H1 (cell line): ENCODE measurements at regions not wholly inside any gene's neighbourhood (a gene's known extent, or its start where the extent isn't known, plus 50 kb on each side); places are given as distances from the start of the nearest gene placed in this dataset.

Experiments
- CTCF ChIA-PET: fragments of 300-600 bp; sonication (Branson Sonifier 250); formaldehyde crosslinking; loops from one replicate; lab custom pipeline; 2021; ENCODE audit not compliant: partially characterized antibody; lab: Charles Lee
- POLR2A ChIA-PET: fragments of 300-600 bp; sonication (Branson Sonifier 250); formaldehyde crosslinking; loops from one replicate; lab custom pipeline; 2021; ENCODE audit warnings: inconsistent platforms; ENCODE audit not compliant: partially characterized antibody; lab: Charles Lee
- DNase-seq, 2 experiments: peaks; one replicate each; pipeline versions ENCODE4 v3.0.0 to v3.0.0-alpha.2; 2010 to 2022; ENCODE audit warnings: low spot score in 2 of 2, low read depth in 1 of 2, mixed read lengths in 1 of 2
- FAIRE-seq: peaks from 2 replicates; lab custom pipeline; 2011; peaks lifted over from hg19 to GRCh38; lab: Jason Lieb, UNC
- H2AFZ ChIP-seq: 2 replicates; pipeline ENCODE4 v1.8.1; 2012; ENCODE audit warnings: low read length, inconsistent platforms
- H2AK5ac ChIP-seq: 2 replicates; pipeline ENCODE4 v1.6.1; 2013; ENCODE audit warnings: low read depth, low read length
- H2BK120ac ChIP-seq: replicated peaks from 2 replicates; pipeline ENCODE3; 2013; ENCODE audit warnings: low read depth, low read length, inconsistent platforms
- H2BK12ac ChIP-seq: 2 replicates; pipeline ENCODE4 v1.6.1; 2013; ENCODE audit warnings: low read depth, low read length
- H2BK15ac ChIP-seq: 2 replicates; pipeline ENCODE4 v1.6.1; 2013; ENCODE audit warnings: low read length
- H2BK20ac ChIP-seq: 2 replicates; pipeline ENCODE4 v1.6.1; 2013; ENCODE audit warnings: low read length
- H2BK5ac ChIP-seq: 2 replicates; pipeline ENCODE4 v1.6.1; 2013; ENCODE audit warnings: low read depth, low read length
- H3K14ac ChIP-seq: 2 replicates; pipeline ENCODE4 v1.6.1; 2013; ENCODE audit warnings: inconsistent platforms; ENCODE audit not compliant: insufficient read length
- H3K18ac ChIP-seq: 2 replicates; pipeline ENCODE4 v1.6.1; 2013; ENCODE audit warnings: low read length; ENCODE audit errors: extremely low read depth
- H3K23ac ChIP-seq: 2 replicates; pipeline ENCODE4 v1.6.1; 2013; ENCODE audit warnings: inconsistent platforms; ENCODE audit not compliant: insufficient read length
- H3K23me2 ChIP-seq: 2 replicates; pipeline ENCODE4 v1.6.1; 2013; ENCODE audit warnings: low read depth, low read length
- H3K27ac ChIP-seq: 2 replicates; pipeline ENCODE4 v1.6.1; 2011; ENCODE audit warnings: low read depth, low read length, inconsistent platforms
- H3K27me3 ChIP-seq, 4 experiments: replicated peaks in 1 of 4; 1 replicate in 1 of 4; 2 replicates in 3 of 4; pipeline versions ENCODE4 v1.6.1 to v1.8.1; 2011 to 2013; ENCODE audit warnings: low read length in 3 of 4, mild to moderate bottlenecking in 3 of 4, inconsistent platforms in 2 of 4, mixed read lengths in 2 of 4, moderate library complexity in 1 of 4; ENCODE audit not compliant: control insufficient read depth in 3 of 4, insufficient read depth in 3 of 4; ENCODE audit errors: extremely low read depth in 1 of 4
- H3K36me3 ChIP-seq, 4 experiments: 2 replicates each; pipeline versions ENCODE4 v1.6.1 to v1.8.1; 2011 to 2013; ENCODE audit warnings: mild to moderate bottlenecking in 4 of 4, low read length in 3 of 4, moderate library complexity in 2 of 4, control low read depth in 1 of 4, inconsistent platforms in 1 of 4; ENCODE audit not compliant: insufficient read depth in 4 of 4, control insufficient read depth in 2 of 4
- H3K4ac ChIP-seq: replicated peaks from 2 replicates; pipeline ENCODE3; 2013; ENCODE audit warnings: low read length, low read depth, mixed read lengths, inconsistent platforms; ENCODE audit not compliant: insufficient read length
- H3K4me1 ChIP-seq, 4 experiments: replicated peaks in 1 of 4; 1 replicate in 1 of 4; 2 replicates in 3 of 4; pipeline versions ENCODE4 v1.6.1 to v1.8.1; 2011 to 2013; ENCODE audit warnings: low read length in 3 of 4, inconsistent platforms in 2 of 4, mixed read lengths in 1 of 4; ENCODE audit not compliant: insufficient read depth in 4 of 4, control insufficient read depth in 3 of 4
- H3K4me2 ChIP-seq, 2 experiments: 2 replicates each; pipeline versions ENCODE4 v1.6.1 to v1.8.1; 2011 to 2013; ENCODE audit warnings: low read depth in 2 of 2, low read length in 2 of 2, control low read depth in 1 of 2, inconsistent platforms in 1 of 2, mild to moderate bottlenecking in 1 of 2; ENCODE audit not compliant: insufficient read depth in 1 of 2
- H3K4me3 ChIP-seq, 4 experiments: fragments of 200-600, 300-600 bp in 1 of 4; sonication (generic), shearing (Covaris generic), sonication (Bioruptor Twin) in 1 of 4; 2 replicates each; pipeline versions ENCODE4 v1.5.1 to v1.8.1; 2011 to 2016; ENCODE audit warnings: low read length in 4 of 4, low read depth in 3 of 4, control low read depth in 2 of 4, inconsistent platforms in 2 of 4, mild to moderate bottlenecking in 2 of 4, mixed read lengths in 1 of 4, moderate library complexity in 1 of 4; ENCODE audit not compliant: insufficient read depth in 2 of 4; ENCODE audit errors: extremely low read depth in 1 of 4
- H3K56ac ChIP-seq: replicated peaks from 2 replicates; pipeline ENCODE3; 2013; ENCODE audit warnings: low read depth, mild to moderate bottlenecking, mixed read lengths, low read length, inconsistent platforms; ENCODE audit not compliant: insufficient read length
- H3K79me1 ChIP-seq: 2 replicates; pipeline ENCODE4 v1.6.1; 2013; ENCODE audit warnings: low read depth, low read length, control low read depth
- H3K79me2 ChIP-seq, 2 experiments: 2 replicates each; pipeline versions ENCODE4 v1.6.1 to v1.8.1; 2012 to 2013; ENCODE audit warnings: low read length in 2 of 2, mild to moderate bottlenecking in 2 of 2, inconsistent platforms in 1 of 2; ENCODE audit not compliant: insufficient read depth in 2 of 2, control insufficient read depth in 1 of 2
- H3K9ac ChIP-seq, 4 experiments: replicated peaks in 1 of 4; 1 replicate in 1 of 4; 2 replicates in 3 of 4; pipeline versions ENCODE4 v1.6.1 to v1.8.1; 2011 to 2013; ENCODE audit warnings: low read depth in 3 of 4, low read length in 3 of 4, control low read depth in 2 of 4, mild to moderate bottlenecking in 2 of 4, moderate library complexity in 2 of 4, inconsistent platforms in 1 of 4; ENCODE audit errors: extremely low read depth in 1 of 4
- H3K9me3 ChIP-seq, 2 experiments: 2 replicates each; pipeline versions ENCODE4 v1.6.1 to v1.8.1; 2012 to 2013; ENCODE audit warnings: mild to moderate bottlenecking in 2 of 2, moderate library complexity in 2 of 2, control low read depth in 1 of 2, inconsistent platforms in 1 of 2, low read depth in 1 of 2, low read length in 1 of 2, mixed read lengths in 1 of 2; ENCODE audit not compliant: insufficient read depth in 2 of 2
- H4K20me1 ChIP-seq, 2 experiments: replicated peaks in 1 of 2; 2 replicates each; pipeline versions ENCODE3 to v1.8.1; 2011 to 2013; ENCODE audit warnings: inconsistent platforms in 2 of 2, low read length in 2 of 2, mild to moderate bottlenecking in 1 of 2; ENCODE audit not compliant: insufficient read depth in 2 of 2, control insufficient read depth in 1 of 2
- H4K5ac ChIP-seq: 2 replicates; pipeline ENCODE4 v1.6.1; 2013; ENCODE audit warnings: low read length, low read depth, mixed read lengths, inconsistent platforms; ENCODE audit not compliant: insufficient read length
- H4K8ac ChIP-seq: 2 replicates; pipeline ENCODE4 v1.8.0; 2013; ENCODE audit warnings: mild to moderate bottlenecking, moderate library complexity, low read length, inconsistent platforms; ENCODE audit not compliant: insufficient read depth; ENCODE audit errors: extremely low read depth
- H4K91ac ChIP-seq: replicated peaks from 2 replicates; pipeline ENCODE3; 2013; ENCODE audit warnings: low read length, mixed read lengths, inconsistent platforms; ENCODE audit not compliant: insufficient read length
- HDAC2 ChIP-seq, 2 experiments: fragments of 300-600 bp in 1 of 2; sonication (generic) in 1 of 2; IDR thresholded peaks; 2 replicates each; pipeline ENCODE4 v1.6.1; 2011 to 2012; ENCODE audit warnings: low read depth in 2 of 2, low read length in 2 of 2, mild to moderate bottlenecking in 2 of 2, moderate library complexity in 2 of 2, borderline replicate concordance in 1 of 2, inconsistent platforms in 1 of 2
- KDM5A ChIP-seq: fragments of 200-600 bp; IDR thresholded peaks from 2 replicates; pipeline ENCODE4 v1.7.1; 2012; ENCODE audit warnings: mild to moderate bottlenecking, low read length, inconsistent platforms, mixed read lengths
- POLR2AphosphoS5 ChIP-seq: IDR thresholded peaks from 2 replicates; pipeline ENCODE4 v1.6.1; 2011; ENCODE audit warnings: low read depth, low read length
- RAD21 ChIP-seq, 2 experiments: IDR thresholded peaks in 1 of 2; conservative IDR thresholded peaks in 1 of 2; 2 replicates each; pipeline ENCODE4 v1.6.1; 2011; ENCODE audit warnings: low read depth in 2 of 2, low read length in 2 of 2, improper control_type of control experiment in 1 of 2, inconsistent platforms in 1 of 2, mild to moderate bottlenecking in 1 of 2, moderate library complexity in 1 of 2
- RBBP5 ChIP-seq: IDR thresholded peaks from 2 replicates; pipeline ENCODE4 v1.7.1; 2012; ENCODE audit warnings: low read depth, mild to moderate bottlenecking, inconsistent platforms, low read length, moderate library complexity, borderline replicate concordance
- WGBS, 2 experiments: shearing (Covaris generic) in 1 of 2; methylation state at CpG; one replicate each; pipeline versions ENCODE4 v1.1.6 to v1.1.7; 2013 to 2015; ENCODE audit warnings: low lambda C conversion rate in 2 of 2, mixed read lengths in 2 of 2, inconsistent platforms in 1 of 2, low coverage in 1 of 2, missing lambda C conversion rate in 1 of 2; ENCODE audit not compliant: insufficient replicate concordance in 2 of 2, insufficient coverage in 1 of 2, insufficient read length in 1 of 2; ENCODE audit errors: extremely low coverage in 1 of 2, missing lambda C conversion rate in 1 of 2; 5-methylcytosine and 5-hydroxymethylcytosine counted together
- TF ChIP-seq, protein P1 (sequence below), 3 experiments: IDR thresholded peaks; 1 replicate in 2 of 3; 2 replicates in 1 of 3; pipeline versions ENCODE4 v1.5.1 to v1.6.1; 2011; ENCODE audit warnings: low read length in 3 of 3, mild to moderate bottlenecking in 3 of 3, inconsistent platforms in 2 of 3, low read depth in 1 of 3, moderate library complexity in 1 of 3; ENCODE audit not compliant: insufficient read depth in 1 of 3; ENCODE audit errors: control extremely low read depth in 1 of 3
- TF ChIP-seq, protein P2 (sequence below): IDR thresholded peaks from 2 replicates; pipeline ENCODE4 v1.6.1; 2011; ENCODE audit warnings: low read length, improper control_type of control experiment

DNA sequence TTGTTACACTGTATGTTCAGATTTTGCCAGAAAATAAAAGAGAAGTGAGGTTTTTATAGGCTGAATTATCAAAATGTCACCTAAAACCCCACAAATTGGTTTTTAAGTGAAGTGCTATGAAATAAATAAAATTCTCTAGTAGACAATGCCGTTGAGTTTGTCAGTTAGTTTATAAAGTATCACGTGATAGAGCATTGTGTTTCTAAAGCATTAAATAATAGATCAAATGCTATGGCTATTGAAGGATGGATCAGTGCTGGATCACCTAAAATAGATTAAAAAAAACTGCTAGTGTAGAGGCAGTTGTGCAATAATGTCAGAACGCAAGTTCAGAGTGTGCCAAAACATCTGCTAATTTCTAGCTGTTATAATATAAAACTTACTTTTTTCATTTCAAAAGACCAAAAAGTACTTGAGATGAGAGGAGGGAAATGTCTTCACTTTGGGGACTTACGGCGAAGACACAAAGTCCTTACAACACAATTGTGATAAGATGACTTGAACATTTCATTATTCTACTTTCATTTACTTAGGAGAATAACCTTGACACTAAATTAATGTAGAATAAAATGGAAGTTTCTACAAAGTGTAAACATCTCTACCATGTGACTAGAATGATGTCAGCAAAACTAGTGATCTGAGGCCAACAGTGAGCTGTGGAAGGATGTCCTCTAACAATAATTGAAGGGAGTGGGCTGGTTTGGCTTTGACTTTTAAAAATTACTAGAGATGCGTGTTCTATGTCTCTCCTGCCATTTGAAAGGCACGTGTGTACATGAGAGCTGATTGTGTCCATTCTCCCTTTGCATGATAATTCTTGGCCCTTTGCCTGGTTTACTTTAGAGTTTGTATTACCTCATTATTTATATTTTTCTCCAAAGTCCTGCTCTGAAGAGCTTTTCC, 154.4 kb upstream of the PDE3A start:
- Histone ChIP-seq H3K9ac (no peak overlapping the region), H3K14ac (no peak overlapping the region), H3K23me2 (no peaks in the 10 kb centered on the region), H3K4me1 (peaks cover 0 to 10% (median 5%) of the 10 kb centered on the region in 4 experiments; a peak in 2 of 7 replicates), H2BK12ac (no peak overlapping the region), H3K9me3 (no peaks in the 10 kb centered on the region), H3K4ac (no peak overlapping the region), H4K8ac (no peak overlapping the region), H3K23ac (no peak overlapping the region), H3K27ac (no peak overlapping the region), H2BK5ac (no peak overlapping the region), H3K27me3 (no peaks in the 10 kb centered on the region; a peak in 1 of 7 replicates), H2AFZ (no peak overlapping the region), H3K4me2 (no peak overlapping the region), H2BK120ac (no peak overlapping the region), H2AK5ac (no peak overlapping the region; the same call in 1 of the 2 replicates), H3K79me1 (no peaks in the 10 kb centered on the region), H2BK20ac (peak overlapping the region; percentile 83; the same call in 1 of the 2 replicates), H4K91ac (no peak overlapping the region), H3K56ac (no peak overlapping the region), H2BK15ac (no peak overlapping the region), H3K4me3 (no peak overlapping the region), H4K5ac (no peak overlapping the region), H3K36me3 (no peaks in the 10 kb centered on the region), H3K79me2 (no peaks in the 10 kb centered on the region), H3K18ac (no peak overlapping the region; the same call in 1 of the 2 replicates), H4K20me1 (no peaks in the 10 kb centered on the region)
- CTCF ChIA-PET = interaction anchor here (0.6 to 1.3 kb wide), 4 partner anchors 15 to 1175 kb away, joined by 3 to 4 read pairs (median 3); no protein-coding TSS in a partner anchor
- DNase-seq (no peak), FAIRE-seq (no peak)
- WGBS, 2 experiments = 90% methylated on average over 7 of the region's 7 CpGs; no CpG with 5 or more reads in 1 of the 2 experiments
- POLR2A ChIA-PET = interaction anchor here (1.2 kb wide), 1 partner anchor 155 kb away, joined by 3 read pairs; no protein-coding TSS in a partner anchor
- TF ChIP-seq POLR2AphosphoS5 = no peak
- no peak for TF ChIP-seq KDM5A
- TF ChIP-seq HDAC2 (IDR thresholded peaks at IDR 0.05; ENCODE audit: borderline replicate concordance in 1 of 2, low read depth in 2 of 2, low read length in 2 of 2) = no peak
- TF ChIP-seq, protein P1, sequence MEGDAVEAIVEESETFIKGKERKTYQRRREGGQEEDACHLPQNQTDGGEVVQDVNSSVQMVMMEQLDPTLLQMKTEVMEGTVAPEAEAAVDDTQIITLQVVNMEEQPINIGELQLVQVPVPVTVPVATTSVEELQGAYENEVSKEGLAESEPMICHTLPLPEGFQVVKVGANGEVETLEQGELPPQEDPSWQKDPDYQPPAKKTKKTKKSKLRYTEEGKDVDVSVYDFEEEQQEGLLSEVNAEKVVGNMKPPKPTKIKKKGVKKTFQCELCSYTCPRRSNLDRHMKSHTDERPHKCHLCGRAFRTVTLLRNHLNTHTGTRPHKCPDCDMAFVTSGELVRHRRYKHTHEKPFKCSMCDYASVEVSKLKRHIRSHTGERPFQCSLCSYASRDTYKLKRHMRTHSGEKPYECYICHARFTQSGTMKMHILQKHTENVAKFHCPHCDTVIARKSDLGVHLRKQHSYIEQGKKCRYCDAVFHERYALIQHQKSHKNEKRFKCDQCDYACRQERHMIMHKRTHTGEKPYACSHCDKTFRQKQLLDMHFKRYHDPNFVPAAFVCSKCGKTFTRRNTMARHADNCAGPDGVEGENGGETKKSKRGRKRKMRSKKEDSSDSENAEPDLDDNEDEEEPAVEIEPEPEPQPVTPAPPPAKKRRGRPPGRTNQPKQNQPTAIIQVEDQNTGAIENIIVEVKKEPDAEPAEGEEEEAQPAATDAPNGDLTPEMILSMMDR (IDR thresholded peaks at IDR 0.05; ENCODE audit: control extremely low read depth in 1 of 3, insufficient read depth in 1 of 3, low read depth in 1 of 3, low read length in 3 of 3) = no peak
- TF ChIP-seq RAD21 (IDR thresholded peaks at IDR 0.05 in 1 of 2, conservative IDR thresholded peaks at IDR 0.05 in 1 of 2; ENCODE audit: low read depth in 2 of 2, low read length in 2 of 2) = no peak
- TF ChIP-seq, protein P2, sequence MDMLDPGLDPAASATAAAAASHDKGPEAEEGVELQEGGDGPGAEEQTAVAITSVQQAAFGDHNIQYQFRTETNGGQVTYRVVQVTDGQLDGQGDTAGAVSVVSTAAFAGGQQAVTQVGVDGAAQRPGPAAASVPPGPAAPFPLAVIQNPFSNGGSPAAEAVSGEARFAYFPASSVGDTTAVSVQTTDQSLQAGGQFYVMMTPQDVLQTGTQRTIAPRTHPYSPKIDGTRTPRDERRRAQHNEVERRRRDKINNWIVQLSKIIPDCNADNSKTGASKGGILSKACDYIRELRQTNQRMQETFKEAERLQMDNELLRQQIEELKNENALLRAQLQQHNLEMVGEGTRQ = no peak
- no peak for TF ChIP-seq RBBP5
